H1 (cell line): ENCODE measurements at regions not wholly inside any gene's neighbourhood (a gene's known extent, or its start where the extent isn't known, plus 50 kb on each side); places are given as distances from the start of the nearest gene placed in this dataset.

Experiments used
- CHD2 ChIP-seq: IDR thresholded peaks from 2 replicates; pipeline ENCODE4 v1.6.1; 2012; ENCODE audit warnings: low read length, improper control_type of control experiment
- NANOG ChIP-seq: IDR thresholded peaks from 2 replicates; pipeline ENCODE4 v1.6.1; 2011; ENCODE audit warnings: low read length, low read depth, mild to moderate bottlenecking, inconsistent platforms; ENCODE audit not compliant: insufficient read depth, poor library complexity, severe bottlenecking
- SP1 ChIP-seq: IDR thresholded peaks from 2 replicates; pipeline ENCODE4 v1.6.1; 2011; ENCODE audit warnings: low read depth, low read length
- YY1 ChIP-seq: IDR thresholded peaks from 2 replicates; pipeline ENCODE4 v1.6.1; 2011; ENCODE audit warnings: low read depth, mild to moderate bottlenecking, low read length
- TF ChIP-seq, protein P1 (sequence below): IDR thresholded peaks from 2 replicates; pipeline ENCODE4 v1.6.1; 2012; ENCODE audit warnings: low read length, inconsistent platforms
- TF ChIP-seq, protein P2 (sequence below), 3 experiments: IDR thresholded peaks; 1 replicate in 2 of 3; 2 replicates in 1 of 3; pipeline versions ENCODE4 v1.5.1 to v1.6.1; 2011; ENCODE audit warnings: low read length in 3 of 3, mild to moderate bottlenecking in 3 of 3, inconsistent platforms in 2 of 3, low read depth in 1 of 3, moderate library complexity in 1 of 3; ENCODE audit not compliant: insufficient read depth in 1 of 3; ENCODE audit errors: control extremely low read depth in 1 of 3

DNA sequence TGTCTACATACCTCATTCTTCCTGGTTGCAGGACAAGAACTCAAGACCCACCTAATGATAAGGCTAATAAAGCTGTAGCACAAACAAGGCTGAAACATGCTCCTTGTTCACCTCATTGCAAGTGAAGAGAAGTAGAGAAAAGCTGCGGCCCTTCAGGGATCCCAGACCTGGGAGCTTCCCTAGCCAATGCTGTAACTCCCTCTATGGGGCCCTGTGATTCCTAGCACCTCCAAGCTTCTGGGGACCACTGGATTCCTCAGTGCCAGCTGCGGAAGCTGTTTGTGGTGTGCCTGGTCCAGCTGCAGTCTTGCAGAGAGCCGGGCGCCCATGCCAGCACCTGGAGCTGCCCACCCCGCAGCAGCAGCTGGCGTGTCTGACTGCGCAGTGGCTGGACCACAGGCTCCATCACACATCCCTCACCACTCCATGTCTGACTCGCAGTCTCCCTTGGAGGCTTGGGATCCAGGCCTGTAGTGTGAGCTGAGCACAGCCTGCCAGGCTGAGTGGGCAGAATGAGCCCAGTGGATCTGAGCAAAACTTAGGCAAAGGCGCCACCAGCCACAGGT is 737.2 kb upstream of the GJE1 start:
- TF ChIP-seq, protein P1, sequence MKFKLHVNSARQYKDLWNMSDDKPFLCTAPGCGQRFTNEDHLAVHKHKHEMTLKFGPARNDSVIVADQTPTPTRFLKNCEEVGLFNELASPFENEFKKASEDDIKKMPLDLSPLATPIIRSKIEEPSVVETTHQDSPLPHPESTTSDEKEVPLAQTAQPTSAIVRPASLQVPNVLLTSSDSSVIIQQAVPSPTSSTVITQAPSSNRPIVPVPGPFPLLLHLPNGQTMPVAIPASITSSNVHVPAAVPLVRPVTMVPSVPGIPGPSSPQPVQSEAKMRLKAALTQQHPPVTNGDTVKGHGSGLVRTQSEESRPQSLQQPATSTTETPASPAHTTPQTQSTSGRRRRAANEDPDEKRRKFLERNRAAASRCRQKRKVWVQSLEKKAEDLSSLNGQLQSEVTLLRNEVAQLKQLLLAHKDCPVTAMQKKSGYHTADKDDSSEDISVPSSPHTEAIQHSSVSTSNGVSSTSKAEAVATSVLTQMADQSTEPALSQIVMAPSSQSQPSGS = no peak
- TF ChIP-seq SP1 (no peak), NANOG (no peak), CHD2 (no peak), YY1 (no peak)
- TF ChIP-seq, protein P2, sequence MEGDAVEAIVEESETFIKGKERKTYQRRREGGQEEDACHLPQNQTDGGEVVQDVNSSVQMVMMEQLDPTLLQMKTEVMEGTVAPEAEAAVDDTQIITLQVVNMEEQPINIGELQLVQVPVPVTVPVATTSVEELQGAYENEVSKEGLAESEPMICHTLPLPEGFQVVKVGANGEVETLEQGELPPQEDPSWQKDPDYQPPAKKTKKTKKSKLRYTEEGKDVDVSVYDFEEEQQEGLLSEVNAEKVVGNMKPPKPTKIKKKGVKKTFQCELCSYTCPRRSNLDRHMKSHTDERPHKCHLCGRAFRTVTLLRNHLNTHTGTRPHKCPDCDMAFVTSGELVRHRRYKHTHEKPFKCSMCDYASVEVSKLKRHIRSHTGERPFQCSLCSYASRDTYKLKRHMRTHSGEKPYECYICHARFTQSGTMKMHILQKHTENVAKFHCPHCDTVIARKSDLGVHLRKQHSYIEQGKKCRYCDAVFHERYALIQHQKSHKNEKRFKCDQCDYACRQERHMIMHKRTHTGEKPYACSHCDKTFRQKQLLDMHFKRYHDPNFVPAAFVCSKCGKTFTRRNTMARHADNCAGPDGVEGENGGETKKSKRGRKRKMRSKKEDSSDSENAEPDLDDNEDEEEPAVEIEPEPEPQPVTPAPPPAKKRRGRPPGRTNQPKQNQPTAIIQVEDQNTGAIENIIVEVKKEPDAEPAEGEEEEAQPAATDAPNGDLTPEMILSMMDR (IDR thresholded peaks at IDR 0.05; ENCODE audit: control extremely low read depth in 1 of 3, insufficient read depth in 1 of 3, low read depth in 1 of 3, low read length in 3 of 3) = no peak
